ENCODE measurements at regions not wholly inside any gene's neighbourhood (a gene's known extent, or its start where the extent isn't known, plus 50 kb on each side); places are given as distances from the start of the nearest gene placed in this dataset.

DNA sequence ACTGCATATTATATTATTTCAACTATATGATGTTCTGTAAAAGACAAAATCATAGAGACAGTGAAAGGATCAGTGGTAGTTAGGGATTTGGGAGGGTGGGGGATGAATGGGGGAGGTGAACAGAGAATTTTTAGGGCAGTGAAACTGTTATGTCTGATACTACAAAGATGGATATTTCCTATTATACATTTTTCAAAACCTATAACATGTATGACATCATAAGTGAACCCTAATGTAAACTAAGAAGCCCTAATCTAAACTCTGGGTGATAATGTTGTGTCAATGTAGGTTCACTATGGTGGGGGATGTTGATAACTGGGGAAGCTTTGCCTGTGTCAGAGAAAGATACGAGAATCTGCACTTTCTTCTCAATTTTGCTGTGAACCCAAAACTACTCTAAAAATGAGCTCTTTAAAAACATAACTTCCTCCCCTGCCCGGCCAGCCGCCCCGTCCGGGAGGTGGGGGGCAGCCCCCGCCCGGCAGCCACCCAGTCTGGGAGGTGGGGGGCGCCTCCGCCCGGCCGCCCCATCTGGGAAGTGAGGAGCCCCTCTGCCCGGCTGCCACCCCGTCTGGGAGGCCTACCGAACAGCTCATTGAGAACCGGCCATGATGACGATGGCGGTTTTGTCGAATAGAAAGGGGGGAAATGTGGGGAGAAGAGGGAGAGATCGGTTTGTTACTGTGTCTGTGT is 234.4 kb downstream of the RPIA start:
- Histone ChIP-seq H3K79me1 (ENCODE audit: insufficient read depth, low read depth, low read length, poor library complexity, severe bottlenecking) (no peaks in the 10 kb centered on the region), H3K27ac (ENCODE audit: insufficient read length, low read depth, low read length) (no peak overlapping the region), H4K5ac (ENCODE audit: insufficient read length, low read depth, low read length) (no peak overlapping the region), H3K9me3 (ENCODE audit: control insufficient read depth, low read depth, low read length) (no peaks in the 10 kb centered on the region), H4K8ac (replicated peaks; ENCODE audit: insufficient read length, low read depth, low read length) (no peak overlapping the region), H2BK120ac (ENCODE audit: low read depth, low read length, poor library complexity, severe bottlenecking) (no peak overlapping the region), H2AK5ac (ENCODE audit: insufficient read length, low read length) (no peak overlapping the region), H4K91ac (ENCODE audit: insufficient read length, low read depth, low read length) (no peak overlapping the region), H4K20me1 (ENCODE audit: control insufficient read depth, insufficient read depth, insufficient read length) (no peaks in the 10 kb centered on the region), H3K27me3 (ENCODE audit: insufficient read depth, low read length) (no peaks in the 10 kb centered on the region), H2BK20ac (ENCODE audit: low read depth, low read length, poor library complexity, severe bottlenecking) (no peak overlapping the region), H3K4ac (ENCODE audit: low read depth, low read length) (no peak overlapping the region), H2AFZ (ENCODE audit: low read length) (no peak overlapping the region), H2BK12ac (ENCODE audit: insufficient read length, low read depth, low read length) (no peak overlapping the region), H3K9ac (ENCODE audit: extremely low read depth, insufficient read length, low read length) (no peak overlapping the region), H3K14ac (ENCODE audit: insufficient read depth, low read length) (no peak overlapping the region), H3K4me1 (ENCODE audit: insufficient read depth, low read length) (no peaks in the 10 kb centered on the region), H2BK5ac (ENCODE audit: insufficient read length, low read length) (no peak overlapping the region), H3K18ac (ENCODE audit: insufficient read length, low read depth, low read length) (no peak overlapping the region), H3K23ac (ENCODE audit: insufficient read length, low read depth, low read length) (no peak overlapping the region), H3K23me2 (ENCODE audit: insufficient read length, low read depth, low read length, poor library complexity, severe bottlenecking) (no peaks in the 10 kb centered on the region), H3K56ac (ENCODE audit: insufficient read length, low read depth, low read length) (no peak overlapping the region), H3K4me2 (ENCODE audit: insufficient read depth, insufficient read length, low read length) (no peak overlapping the region), H3T11ph (ENCODE audit: low read length) (no peak overlapping the region), H3K79me2 (ENCODE audit: insufficient read depth, low read length) (no peaks in the 10 kb centered on the region), H2BK15ac (ENCODE audit: low read depth, low read length) (no peak overlapping the region)
- Mint-ChIP-seq H3K4me3 (no peak overlapping the region), H3K27me3 (ENCODE audit: low read depth) (peaks cover 1% of the 10 kb centered on the region), H3K4me1 (no peaks in the 10 kb centered on the region), H3K36me3 (ENCODE audit: insufficient read depth in 1 of 3, low read depth in 3 of 3) (peaks cover 0 to 2% (median 0%) of the 10 kb centered on the region in 3 experiments; a peak in 2 of 7 replicates), H3K27ac (no peak overlapping the region), H3K9me3 (peaks cover 52 to 84% of the 10 kb centered on the region in 2 experiments)
- DNase-seq, result no peak
- TF ChIP-seq, protein P1, sequence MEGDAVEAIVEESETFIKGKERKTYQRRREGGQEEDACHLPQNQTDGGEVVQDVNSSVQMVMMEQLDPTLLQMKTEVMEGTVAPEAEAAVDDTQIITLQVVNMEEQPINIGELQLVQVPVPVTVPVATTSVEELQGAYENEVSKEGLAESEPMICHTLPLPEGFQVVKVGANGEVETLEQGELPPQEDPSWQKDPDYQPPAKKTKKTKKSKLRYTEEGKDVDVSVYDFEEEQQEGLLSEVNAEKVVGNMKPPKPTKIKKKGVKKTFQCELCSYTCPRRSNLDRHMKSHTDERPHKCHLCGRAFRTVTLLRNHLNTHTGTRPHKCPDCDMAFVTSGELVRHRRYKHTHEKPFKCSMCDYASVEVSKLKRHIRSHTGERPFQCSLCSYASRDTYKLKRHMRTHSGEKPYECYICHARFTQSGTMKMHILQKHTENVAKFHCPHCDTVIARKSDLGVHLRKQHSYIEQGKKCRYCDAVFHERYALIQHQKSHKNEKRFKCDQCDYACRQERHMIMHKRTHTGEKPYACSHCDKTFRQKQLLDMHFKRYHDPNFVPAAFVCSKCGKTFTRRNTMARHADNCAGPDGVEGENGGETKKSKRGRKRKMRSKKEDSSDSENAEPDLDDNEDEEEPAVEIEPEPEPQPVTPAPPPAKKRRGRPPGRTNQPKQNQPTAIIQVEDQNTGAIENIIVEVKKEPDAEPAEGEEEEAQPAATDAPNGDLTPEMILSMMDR (conservative IDR thresholded peaks at IDR 0.05), result no peak
- no CpG with 5 or more reads among the region's 19 CpGs for WGBS (ENCODE audit: extremely low coverage, insufficient read length, low lambda C conversion rate)
